Heart left ventricle (tissue), 13 donors: ENCODE measurements at regions not wholly inside any gene's neighbourhood (a gene's known extent, or its start where the extent isn't known, plus 50 kb on each side); places are given as distances from the start of the nearest gene placed in this dataset.

Experiments
- CTCF ChIP-seq, 12 donors: fragments of 200-600 bp; sonication (generic) in 4 of 12; IDR thresholded peaks; one replicate each; pipeline versions ENCODE4 v1.5.0 to v1.8.0; 2018 to 2022; ENCODE audit warnings: antibody characterized with exemption in 12 of 12, mild to moderate bottlenecking in 5 of 12
- POLR2A ChIP-seq, 2 donors: fragments of 450-650 bp; IDR thresholded peaks; one replicate each; pipeline ENCODE4 v1.6.1; 2017; ENCODE audit warnings: antibody characterized with exemption in 2 of 2, mild to moderate bottlenecking in 2 of 2, moderate library complexity in 2 of 2
- donor health status: ischemic (EF 13 %, LVEDD 7.1; RV severe dilation, severe dysfunction).
- donor health status: DM: no; HTN: yes; CAD: no.
- donor health status: DM: no; HTN: no; CAD: no.
- donor health status: ischemic (EF 25% LVEDD 6.9; RV normal size, moderate dysfunction).
- donor health status: ischemic (EF 25% LVEDD 5.7; RV mildly dilated, moderate dysfunction).
- donor health status: ischemic (EF 35%, LVEDD 5.7; RV mildly dilated, moderate dysfunction).
- donor health status: nonischemic (EF 11% LVEDD 7.7; RV severe dilation, severe dysfunction).
- donor health status: DM: yes; HTN: yes; CAD: no.
- donor health status: PGD.
- donor health status: ischemic (EF 29% LVEDD 5.4; RV normal size, mild dysfunction).
- donor health status: nonischemic (EF 23%, LVEDD 6.1; RV moderate dilation, normal function).

GRCh38 chr5:89570557-89570956 lies 687.6 kb upstream of the MEF2C start:
- TF ChIP-seq CTCF (IDR thresholded peaks at IDR 0.05) (no peak), POLR2A (IDR thresholded peaks at IDR 0.05) (no peak)
